ENCODE measurements at regions not wholly inside any gene's neighbourhood (a gene's known extent, or its start where the extent isn't known, plus 50 kb on each side); places are given as distances from the start of the nearest gene placed in this dataset.

DNA sequence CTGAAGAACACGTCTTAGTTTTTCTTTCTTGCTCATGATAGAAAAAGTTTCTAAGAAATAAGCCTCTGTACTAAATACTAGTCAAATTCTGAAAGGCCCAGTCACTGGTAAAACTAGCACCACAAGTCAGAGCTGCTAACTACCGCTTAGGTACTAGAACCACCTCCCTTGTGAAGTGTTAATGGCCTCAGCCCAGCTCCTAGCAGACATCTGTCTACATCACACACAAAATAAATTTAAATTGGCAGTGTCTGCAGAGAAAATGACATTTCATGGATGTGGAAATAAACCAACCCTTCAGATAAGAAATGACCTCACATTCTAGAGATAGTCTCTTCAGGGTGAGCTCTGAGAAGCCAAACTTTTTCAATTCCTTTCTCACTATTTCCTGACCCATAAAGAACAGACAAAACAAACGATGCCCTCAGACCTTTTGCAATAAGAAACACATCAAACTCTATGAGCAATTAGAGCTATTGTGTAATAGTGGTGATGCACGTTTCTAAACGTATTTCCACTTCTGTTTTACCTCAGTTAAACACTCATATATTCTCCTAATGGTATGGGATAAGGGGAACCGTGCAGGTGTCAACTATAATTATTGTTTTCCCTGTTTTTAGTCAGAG, 70.3 kb upstream of the DSG1 start:
- Histone ChIP-seq H3K9me3 (ENCODE audit: insufficient read depth in 2 of 2, low read depth in 1 of 2, low read length in 1 of 2) (no peaks in the 10 kb centered on the region), H3K4ac (replicated peaks; ENCODE audit: insufficient read length, low read depth, low read length) (no peak overlapping the region), H3K27me3 (replicated peaks in 1 of 4; ENCODE audit: control insufficient read depth in 3 of 4, extremely low read depth in 1 of 4, insufficient read depth in 3 of 4, low read length in 3 of 4) (no peaks in the 10 kb centered on the region), H3K4me2 (ENCODE audit: insufficient read depth in 1 of 2, low read depth in 2 of 2, low read length in 2 of 2) (no peak overlapping the region), H3K4me1 (replicated peaks in 1 of 4; ENCODE audit: control insufficient read depth in 3 of 4, insufficient read depth in 4 of 4, low read length in 3 of 4) (peaks cover 0 to 15% (median 7%) of the 10 kb centered on the region in 4 experiments; a peak in 4 of 7 replicates), H3K14ac (ENCODE audit: insufficient read length) (no peak overlapping the region), H3K27ac (ENCODE audit: low read depth, low read length) (no peak overlapping the region), H3K23me2 (ENCODE audit: low read depth, low read length) (no peaks in the 10 kb centered on the region), H4K20me1 (replicated peaks in 1 of 2; ENCODE audit: control insufficient read depth in 1 of 2, insufficient read depth in 2 of 2, low read length in 2 of 2) (no peaks in the 10 kb centered on the region), H3K79me2 (ENCODE audit: control insufficient read depth in 1 of 2, insufficient read depth in 2 of 2, low read length in 2 of 2) (no peaks in the 10 kb centered on the region), H2BK20ac (ENCODE audit: low read length) (no peak overlapping the region), H3K36me3 (ENCODE audit: control insufficient read depth in 2 of 4, insufficient read depth in 4 of 4, low read length in 3 of 4) (no peaks in the 10 kb centered on the region), H2AK5ac (ENCODE audit: low read depth, low read length) (no peak overlapping the region), H3K23ac (ENCODE audit: insufficient read length) (no peak overlapping the region), H2BK120ac (replicated peaks; ENCODE audit: low read depth, low read length) (no peak overlapping the region), H3K18ac (ENCODE audit: extremely low read depth, low read length) (no peak overlapping the region), H4K8ac (ENCODE audit: extremely low read depth, insufficient read depth, low read length) (no peak overlapping the region), H3K56ac (replicated peaks; ENCODE audit: insufficient read length, low read depth, low read length) (no peak overlapping the region), H2BK5ac (ENCODE audit: low read depth, low read length) (no peak overlapping the region), H2AFZ (ENCODE audit: low read length) (no peak overlapping the region), H3K79me1 (ENCODE audit: low read depth, low read length) (no peaks in the 10 kb centered on the region), H4K91ac (replicated peaks; ENCODE audit: insufficient read length, low read length) (no peak overlapping the region), H3K9ac (replicated peaks in 1 of 4; ENCODE audit: extremely low read depth in 1 of 4, low read depth in 3 of 4, low read length in 3 of 4) (no peak overlapping the region), H2BK15ac (ENCODE audit: low read length) (no peak overlapping the region), H4K5ac (ENCODE audit: insufficient read length, low read depth, low read length) (no peak overlapping the region), H3K4me3 (ENCODE audit: extremely low read depth in 1 of 4, insufficient read depth in 2 of 4, low read depth in 3 of 4, low read length in 4 of 4) (no peak overlapping the region), H2BK12ac (ENCODE audit: low read depth, low read length) (no peak overlapping the region)
- CTCF ChIA-PET (ENCODE audit: partially characterized antibody), result interaction anchor here (0.9 kb wide), 1 partner anchor 24 kb away, joined by 3 read pairs; no protein-coding TSS in a partner anchor
- DNase-seq (ENCODE audit: low read depth in 1 of 2, low spot score in 2 of 2) (no peak), FAIRE-seq (no peak)
- WGBS, 2 experiments (ENCODE audit: extremely low coverage in 1 of 2, insufficient coverage in 1 of 2, insufficient read length in 1 of 2, insufficient replicate concordance in 2 of 2, low coverage in 1 of 2, low lambda C conversion rate in 2 of 2, missing lambda C conversion rate in 1 of 2), result 90% methylated on average over 6 of the region's 6 CpGs; no CpG with 5 or more reads in 1 of the 2 experiments
- TF ChIP-seq NANOG (IDR thresholded peaks at IDR 0.05; ENCODE audit: insufficient read depth, low read depth, low read length, poor library complexity, severe bottlenecking) (no peak), CEBPB (IDR thresholded peaks at IDR 0.05; ENCODE audit: low read depth, low read length) (peak; percentile 3; the same call in 1 of the 2 replicates)
- POLR2A ChIA-PET (ENCODE audit: partially characterized antibody), result interaction anchor here (1.4 kb wide), 1 partner anchor 10 kb away, joined by 3 read pairs; no protein-coding TSS in a partner anchor

Measured in H1 (cell line).